HCT116 (cell line): ENCODE measurements at regions not wholly inside any gene's neighbourhood (a gene's known extent, or its start where the extent isn't known, plus 50 kb on each side); places are given as distances from the start of the nearest gene placed in this dataset.
"Not testable (repeated sequence)": the region's sequence is repeated elsewhere in the genome, so short reads cannot be mapped to it uniquely, and the experiment has no call there.

Experiments
- ATAC-seq: fragments of 200-7000 bp; cut with Tn5 transposase; 2 replicates; pipeline ENCODE4 v1.9.1; 2020; ENCODE audit warnings: mild to moderate bottlenecking, moderate library complexity
- BruUV-seq: library from RNA; stranded (reverse); fragments of 400-500 nt; replicated peaks from 2 replicates; lab custom pipeline; 2021; lab: Mats Ljungman, UMichigan
- CTCF ChIA-PET: fragments of 300-600 bp; sonication (Branson Sonifier 250); formaldehyde crosslinking; loops from one replicate; lab custom pipeline; 2021; ENCODE audit warnings: antibody characterized with exemption; lab: Charles Lee
- POLR2A ChIA-PET: fragments of 300-600, 350-600 bp; sonication (Branson Sonifier 250); formaldehyde crosslinking; loops from one replicate; lab custom pipeline; 2021; ENCODE audit warnings: antibody characterized with exemption; lab: Charles Lee
- RAD21 ChIA-PET, 2 experiments: fragments of 300-600 bp; sonication (Branson Sonifier 250); formaldehyde crosslinking; loops; one replicate each; lab custom pipeline; 2023; ENCODE audit warnings: low total read pairs in 2 of 2; ENCODE audit not compliant: uncharacterized antibody in 2 of 2, unreplicated experiment in 2 of 2, low non-redundant PET in 1 of 2; lab: Charles Lee
- DNase-seq: peaks from one replicate; pipeline ENCODE4 v3.0.0-alpha.2; 2010; ENCODE audit warnings: low read depth, low spot score
- H2AFZ ChIP-seq: fragments of 200-600 bp; shearing (Covaris generic), sonication (generic); 2 replicates; pipeline ENCODE4 v1.6.1; 2017; ENCODE audit warnings: low read depth, mixed run types, mixed read lengths, antibody characterized with exemption, low read length; ENCODE audit not compliant: poor library complexity, severe bottlenecking
- H3K27ac ChIP-seq: 2 replicates; pipeline ENCODE4 v1.5.1; 2012; ENCODE audit warnings: low read depth, low read length
- H3K27me3 ChIP-seq: fragments of 200-600 bp; sonication (generic); 2 replicates; pipeline ENCODE4 v1.6.1; 2016; ENCODE audit warnings: mixed run types, low read length, mixed read lengths; ENCODE audit not compliant: insufficient read depth
- H3K36me3 ChIP-seq, 2 experiments: fragments of 200-500 bp in 1 of 2; fragments of 200-600 bp in 1 of 2; sonication (Bioruptor generic) in 1 of 2; sonication (generic) in 1 of 2; 2 replicates each; pipeline versions ENCODE4 v1.5.1 to v1.6.1; 2014 to 2016; ENCODE audit warnings: low read length in 2 of 2, inconsistent platforms in 1 of 2, mixed read lengths in 1 of 2, mixed run types in 1 of 2; ENCODE audit not compliant: insufficient read depth in 2 of 2, control insufficient read depth in 1 of 2
- H3K4me1 ChIP-seq, 2 experiments: fragments of 200-600 bp in 1 of 2; sonication (generic) in 1 of 2; 2 replicates each; pipeline versions ENCODE4 v1.5.1 to v1.6.1; 2012 to 2017; ENCODE audit warnings: low read length in 2 of 2, inconsistent platforms in 1 of 2, mild to moderate bottlenecking in 1 of 2, mixed read lengths in 1 of 2, mixed run types in 1 of 2, moderate library complexity in 1 of 2; ENCODE audit not compliant: insufficient read depth in 2 of 2, control insufficient read depth in 1 of 2
- H3K4me2 ChIP-seq: fragments of 200-600 bp; sonication (generic); 2 replicates; pipeline ENCODE4 v1.6.1; 2017; ENCODE audit warnings: mixed run types, low read length, mixed read lengths
- H3K4me3 ChIP-seq, 2 experiments: fragments of 200-600 bp in 1 of 2; sonication (generic) in 1 of 2; replicated peaks in 1 of 2; 2 replicates each; pipeline ENCODE4 v1.5.1; 2011 to 2016; ENCODE audit warnings: low read length in 2 of 2, control low read depth in 1 of 2, low read depth in 1 of 2, mild to moderate bottlenecking in 1 of 2, mixed read lengths in 1 of 2, mixed run types in 1 of 2
- H3K79me2 ChIP-seq: fragments of 200-600 bp; sonication (generic); 2 replicates; pipeline ENCODE4 v1.6.1; 2017; ENCODE audit warnings: mild to moderate bottlenecking, mixed run types, low read length, moderate library complexity, mixed read lengths; ENCODE audit not compliant: insufficient read depth
- H3K9ac ChIP-seq: fragments of 200-600 bp; sonication (generic); 2 replicates; pipeline ENCODE4 v1.6.1; 2016; ENCODE audit warnings: low read length, mixed read lengths
- H3K9me2 ChIP-seq: fragments of 200-600 bp; sonication (generic), shearing (Covaris generic); 2 replicates; pipeline ENCODE4 v1.6.1; 2017; ENCODE audit warnings: mixed run types, mild to moderate bottlenecking, moderate library complexity; ENCODE audit not compliant: insufficient read depth
- H3K9me3 ChIP-seq, 2 experiments: fragments of 200-500 bp in 1 of 2; fragments of 200-600 bp in 1 of 2; sonication (Bioruptor generic) in 1 of 2; sonication (generic) in 1 of 2; 2 replicates each; pipeline ENCODE4 v1.6.1; 2014 to 2017; ENCODE audit warnings: low read length in 2 of 2, mixed read lengths in 2 of 2, inconsistent platforms in 1 of 2, low read depth in 1 of 2, mild to moderate bottlenecking in 1 of 2, mixed run types in 1 of 2, moderate library complexity in 1 of 2; ENCODE audit not compliant: control insufficient read depth in 1 of 2, insufficient read depth in 1 of 2
- H4K20me1 ChIP-seq: fragments of 200-600 bp; sonication (generic), shearing (Covaris generic); 2 replicates; pipeline ENCODE4 v1.6.1; 2017; ENCODE audit warnings: mixed run types, mild to moderate bottlenecking, moderate library complexity; ENCODE audit not compliant: insufficient read depth
- CEBPB ChIP-seq: IDR thresholded peaks from 2 replicates; pipeline ENCODE4 v1.6.1; 2012; ENCODE audit warnings: low read depth
- EZH2 ChIP-seq: fragments of 200-600 bp; sonication (generic); IDR thresholded peaks from 2 replicates; pipeline ENCODE4 v1.6.1; 2017; ENCODE audit warnings: antibody characterized with exemption, mixed run types
- POLR2AphosphoS5 ChIP-seq: IDR thresholded peaks from 2 replicates; pipeline ENCODE4 v1.6.1; 2011; ENCODE audit warnings: mild to moderate bottlenecking, low read depth, low read length, moderate library complexity
- SRF ChIP-seq: IDR thresholded peaks from 2 replicates; pipeline ENCODE4 v1.6.1; 2012; ENCODE audit warnings: low read depth
- TCF7L2 ChIP-seq: IDR thresholded peaks from 2 replicates; pipeline ENCODE4 v1.7.0; 2011; ENCODE audit warnings: borderline replicate concordance, inconsistent platforms; ENCODE audit not compliant: insufficient read depth, insufficient read length; ENCODE audit errors: extremely low read depth
- ZFX ChIP-seq: fragments of 450-650 bp; IDR thresholded peaks from 2 replicates; pipeline ENCODE4 v1.6.1; 2017
- ZNF274 ChIP-seq: fragments of 200-500 bp; sonication (Bioruptor generic); IDR thresholded peaks from 2 replicates; pipeline ENCODE4 v1.6.1; 2014; ENCODE audit warnings: mild to moderate bottlenecking, low read depth, low read length, inconsistent platforms
- intact Hi-C: fragments of 100-400 bp; cut with micrococcal nuclease; formaldehyde crosslinking; loops from 2 replicates; pipeline ENCODE4 v1.10.0; 2022

DNA sequence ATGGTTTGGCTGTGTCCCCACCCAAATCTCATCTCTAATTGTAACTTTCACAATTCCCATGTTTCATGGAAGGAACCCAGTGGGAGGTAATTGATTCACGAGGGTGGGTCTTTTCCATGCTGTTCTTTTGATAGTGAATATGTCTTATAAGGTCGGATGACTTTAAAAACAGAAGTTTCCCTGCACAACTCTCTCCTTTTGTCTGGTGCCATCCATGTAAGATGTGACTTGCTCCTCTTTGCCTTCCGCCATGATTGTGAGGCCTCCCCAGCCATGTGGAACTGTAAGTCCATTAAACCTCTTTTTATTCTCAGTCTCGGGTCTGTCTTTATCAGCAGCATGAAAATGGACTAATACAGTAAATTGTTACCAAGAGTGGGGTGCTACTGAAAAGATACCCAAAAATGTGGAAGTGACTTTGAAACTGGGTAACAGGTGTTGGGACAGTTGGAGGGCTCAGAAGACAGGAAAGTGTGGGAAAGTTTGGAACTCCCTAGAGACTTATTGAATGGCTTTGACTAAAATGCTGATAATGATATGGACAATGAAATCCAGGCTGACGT lies 251.4 kb upstream of the GK2 start:
- not testable (repeated sequence) for H3K27ac ChIP-seq, BruUV-seq, ATAC-seq

GRCh38 chr4:79657379-79657778 lies 249.4 kb upstream of the GK2 start:
- Histone ChIP-seq H3K4me2 (no peak overlapping the region), H3K9ac (no peak overlapping the region), H2AFZ (no peak overlapping the region), H3K9me3 (no peaks in the 10 kb centered on the region), H3K4me3 (no peak overlapping the region), H3K4me1 (no peaks in the 10 kb centered on the region), H3K27ac (no peak overlapping the region), H3K9me2 (no peaks in the 10 kb centered on the region), H4K20me1 (no peaks in the 10 kb centered on the region), H3K36me3 (no peaks in the 10 kb centered on the region), H3K27me3 (no peaks in the 10 kb centered on the region), H3K79me2 (no peaks in the 10 kb centered on the region)
- ChIA-PET POLR2A (no interaction called here), CTCF (no interaction called here), RAD21 (no interaction called here)
- no peak for DNase-seq
- no TSS peak for BruUV-seq
- no peak for ATAC-seq
- intact Hi-C loops, result no loop called here
- no peak for TF ChIP-seq ZFX
- no peak for TF ChIP-seq TCF7L2
- no peak for TF ChIP-seq ZNF274
- no peak for TF ChIP-seq SRF
- no peak for TF ChIP-seq CEBPB
- TF ChIP-seq EZH2, result no peak
- no peak for TF ChIP-seq POLR2AphosphoS5

More for the DNA sequence above, 251.4 kb upstream of the GK2 start:
- H4K20me1 ChIP-seq, H3K27me3 ChIP-seq, H2AFZ ChIP-seq, H3K9ac ChIP-seq, H3K36me3 ChIP-seq, H3K9me2 ChIP-seq, intact Hi-C loops, CTCF ChIA-PET, H3K9me3 ChIP-seq, H3K4me3 ChIP-seq, H3K4me2 ChIP-seq, DNase-seq, RAD21 ChIA-PET, POLR2A ChIA-PET, H3K4me1 ChIP-seq, H3K79me2 ChIP-seq: not testable (repeated sequence)
